ENCODE measurements at regions not wholly inside any gene's neighbourhood (a gene's known extent, or its start where the extent isn't known, plus 50 kb on each side); places are given as distances from the start of the nearest gene placed in this dataset.
"Not testable (repeated sequence)": the region's sequence is repeated elsewhere in the genome, so short reads cannot be mapped to it uniquely, and the experiment has no call there.

DNA sequence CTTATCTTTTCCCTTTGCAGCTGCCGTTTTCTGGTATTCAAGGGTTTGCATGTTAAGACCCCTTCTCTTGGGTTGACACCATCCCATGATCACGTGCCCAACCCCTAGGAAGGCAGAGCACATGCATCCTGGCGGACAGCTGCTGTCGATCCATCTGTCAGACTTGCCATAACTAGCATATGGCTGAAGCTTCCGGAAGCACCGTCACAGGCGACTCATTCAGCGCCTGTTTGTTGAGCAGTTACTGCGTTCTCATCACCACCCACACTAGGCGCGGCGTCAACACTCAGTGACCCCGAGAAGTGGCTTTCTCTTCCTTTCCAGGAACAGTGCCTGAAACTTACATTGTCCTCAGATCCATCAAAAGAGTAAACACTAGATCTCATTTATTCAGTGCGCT lies 93.6 kb downstream of the SOX1 start:
- Mint-ChIP-seq H3K9me3 (peaks cover 4 to 17% (median 5%) of the 10 kb centered on the region in 7 donors), H3K4me3 (peak overlapping the region in 1 of 2 donors; percentile 13), H3K27ac (no peak overlapping the region), H3K4me1 (no peaks in the 10 kb centered on the region), H3K36me3 (no peaks in the 10 kb centered on the region), H3K27me3 (ENCODE audit: low read depth in 3 of 3) (peaks cover 14 to 23% (median 22%) of the 10 kb centered on the region in 3 donors)
- no peak for DNase-seq
- no peaks in the 10 kb centered on the region for H3K4me1 ChIP-seq (ENCODE audit: control insufficient read depth in 1 of 2, insufficient read depth in 2 of 2, low read length in 2 of 2)
- no peak overlapping the region for H3K4me2 ChIP-seq (replicated peaks; ENCODE audit: extremely low read depth, low read length, poor library complexity, severe bottlenecking)
- H3K27me3 ChIP-seq (ENCODE audit: control insufficient read depth in 2 of 2, insufficient read depth in 2 of 2, low read length in 2 of 2): peaks cover 0 to 16% of the 10 kb centered on the region in 2 donors
- H3K4me3 ChIP-seq (replicated peaks in 1 of 3; ENCODE audit: low read depth in 2 of 3, low read length in 3 of 3): no peak overlapping the region
- 88% methylated on average over 14 of the region's 14 CpGs for WGBS (ENCODE audit: insufficient coverage)
- no peaks in the 10 kb centered on the region for H3K79me2 ChIP-seq (ENCODE audit: insufficient read depth, low read length)
- H3K27ac ChIP-seq (ENCODE audit: low read depth in 1 of 2, low read length in 2 of 2): no peak overlapping the region
- no peaks in the 10 kb centered on the region for H3K36me3 ChIP-seq (replicated peaks in 1 of 2; ENCODE audit: control insufficient read depth in 1 of 2, insufficient read depth in 2 of 2, low read length in 2 of 2)
- TF ChIP-seq, protein P1, sequence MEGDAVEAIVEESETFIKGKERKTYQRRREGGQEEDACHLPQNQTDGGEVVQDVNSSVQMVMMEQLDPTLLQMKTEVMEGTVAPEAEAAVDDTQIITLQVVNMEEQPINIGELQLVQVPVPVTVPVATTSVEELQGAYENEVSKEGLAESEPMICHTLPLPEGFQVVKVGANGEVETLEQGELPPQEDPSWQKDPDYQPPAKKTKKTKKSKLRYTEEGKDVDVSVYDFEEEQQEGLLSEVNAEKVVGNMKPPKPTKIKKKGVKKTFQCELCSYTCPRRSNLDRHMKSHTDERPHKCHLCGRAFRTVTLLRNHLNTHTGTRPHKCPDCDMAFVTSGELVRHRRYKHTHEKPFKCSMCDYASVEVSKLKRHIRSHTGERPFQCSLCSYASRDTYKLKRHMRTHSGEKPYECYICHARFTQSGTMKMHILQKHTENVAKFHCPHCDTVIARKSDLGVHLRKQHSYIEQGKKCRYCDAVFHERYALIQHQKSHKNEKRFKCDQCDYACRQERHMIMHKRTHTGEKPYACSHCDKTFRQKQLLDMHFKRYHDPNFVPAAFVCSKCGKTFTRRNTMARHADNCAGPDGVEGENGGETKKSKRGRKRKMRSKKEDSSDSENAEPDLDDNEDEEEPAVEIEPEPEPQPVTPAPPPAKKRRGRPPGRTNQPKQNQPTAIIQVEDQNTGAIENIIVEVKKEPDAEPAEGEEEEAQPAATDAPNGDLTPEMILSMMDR (IDR thresholded peaks at IDR 0.05): no peak
- intact Hi-C loops (cut with micrococcal nuclease): no loop called here
- no peaks in the 10 kb centered on the region for H4K20me1 ChIP-seq (ENCODE audit: insufficient read depth, low read length)
- peaks cover 5 to 6% of the 10 kb centered on the region in 2 donors for H3K9me3 ChIP-seq (replicated peaks in 1 of 2; ENCODE audit: control insufficient read depth in 1 of 2, insufficient read depth in 1 of 2, low read length in 2 of 2)
- no peak overlapping the region for H3K9ac ChIP-seq (ENCODE audit: insufficient read depth, low read length, poor library complexity, severe bottlenecking)
- H2AFZ ChIP-seq (ENCODE audit: insufficient read depth, low read depth, low read length, poor library complexity, severe bottlenecking): no peak overlapping the region

DNA sequence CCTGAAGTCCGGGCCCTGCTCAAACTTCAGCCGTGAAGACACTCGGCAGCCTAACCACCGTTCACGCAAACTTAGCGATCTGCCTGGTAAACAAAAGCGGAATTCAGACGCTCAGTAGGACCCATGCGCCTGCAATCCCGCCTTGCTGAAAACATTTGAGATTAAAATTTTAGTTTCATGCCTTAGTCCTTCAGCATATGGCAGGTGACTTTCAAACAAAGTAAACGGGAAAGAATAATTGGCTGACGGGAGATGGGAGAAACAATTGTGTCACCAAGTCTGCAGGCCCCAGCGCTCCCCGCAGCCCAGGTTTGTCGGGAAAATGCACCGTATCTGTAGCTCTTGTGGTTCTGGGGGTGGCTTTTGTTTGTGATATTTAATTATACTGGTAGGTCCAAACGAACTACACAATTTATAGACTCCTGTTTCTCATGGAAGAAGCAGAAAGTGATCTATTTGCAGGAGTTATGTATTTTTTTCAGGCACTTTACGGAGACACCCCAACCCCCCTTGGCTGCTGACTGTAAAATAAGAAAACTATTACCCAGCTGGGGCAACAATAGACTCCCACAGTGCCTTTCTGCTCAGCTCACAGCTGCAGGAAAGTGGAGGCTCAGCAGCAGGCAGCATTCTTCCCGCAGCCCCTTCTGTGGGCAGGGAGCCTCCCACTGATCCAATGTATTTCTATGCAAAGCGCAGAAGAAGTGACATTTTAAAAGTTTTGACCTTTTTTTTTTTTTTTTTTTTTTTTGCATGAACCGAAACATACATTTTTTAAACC lies 94.8 kb downstream of the SOX1 start:
- TF ChIP-seq, protein P1 (IDR thresholded peaks at IDR 0.05): no peak
- Histone ChIP-seq H3K4me1 (ENCODE audit: control insufficient read depth in 1 of 2, insufficient read depth in 2 of 2, low read length in 2 of 2) (no peaks in the 10 kb centered on the region), H3K27ac (ENCODE audit: low read depth in 1 of 2, low read length in 2 of 2) (no peak overlapping the region), H3K9me3 (replicated peaks in 1 of 2; ENCODE audit: control insufficient read depth in 1 of 2, insufficient read depth in 1 of 2, low read length in 2 of 2) (peaks cover 5 to 6% of the 10 kb centered on the region in 2 donors), H3K79me2 (ENCODE audit: insufficient read depth, low read length) (no peaks in the 10 kb centered on the region), H2AFZ (ENCODE audit: insufficient read depth, low read depth, low read length, poor library complexity, severe bottlenecking) (no peak overlapping the region), H3K27me3 (ENCODE audit: control insufficient read depth in 2 of 2, insufficient read depth in 2 of 2, low read length in 2 of 2) (peaks cover 0 to 16% of the 10 kb centered on the region in 2 donors), H3K9ac (ENCODE audit: insufficient read depth, low read length, poor library complexity, severe bottlenecking) (no peak overlapping the region), H4K20me1 (ENCODE audit: insufficient read depth, low read length) (no peaks in the 10 kb centered on the region), H3K4me2 (replicated peaks; ENCODE audit: extremely low read depth, low read length, poor library complexity, severe bottlenecking) (no peak overlapping the region), H3K36me3 (replicated peaks in 1 of 2; ENCODE audit: control insufficient read depth in 1 of 2, insufficient read depth in 2 of 2, low read length in 2 of 2) (no peaks in the 10 kb centered on the region), H3K4me3 (replicated peaks in 1 of 3; ENCODE audit: low read depth in 2 of 3, low read length in 3 of 3) (no peak overlapping the region)
- intact Hi-C loops (cut with micrococcal nuclease): no loop called here
- H3K4me3 Mint-ChIP-seq: no peak overlapping the region
- H3K27me3 Mint-ChIP-seq (ENCODE audit: low read depth in 3 of 3): peaks cover 17 to 26% (median 23%) of the 10 kb centered on the region in 3 donors
- no peaks in the 10 kb centered on the region for H3K4me1 Mint-ChIP-seq
- DNase-seq: no peak
- H3K9me3 Mint-ChIP-seq: peaks cover 4 to 17% (median 5%) of the 10 kb centered on the region in 7 donors
- H3K27ac Mint-ChIP-seq: no peak overlapping the region
- 26% methylated on average over 14 of the region's 21 CpGs for WGBS (ENCODE audit: insufficient coverage)
- no peaks in the 10 kb centered on the region for H3K36me3 Mint-ChIP-seq

DNA sequence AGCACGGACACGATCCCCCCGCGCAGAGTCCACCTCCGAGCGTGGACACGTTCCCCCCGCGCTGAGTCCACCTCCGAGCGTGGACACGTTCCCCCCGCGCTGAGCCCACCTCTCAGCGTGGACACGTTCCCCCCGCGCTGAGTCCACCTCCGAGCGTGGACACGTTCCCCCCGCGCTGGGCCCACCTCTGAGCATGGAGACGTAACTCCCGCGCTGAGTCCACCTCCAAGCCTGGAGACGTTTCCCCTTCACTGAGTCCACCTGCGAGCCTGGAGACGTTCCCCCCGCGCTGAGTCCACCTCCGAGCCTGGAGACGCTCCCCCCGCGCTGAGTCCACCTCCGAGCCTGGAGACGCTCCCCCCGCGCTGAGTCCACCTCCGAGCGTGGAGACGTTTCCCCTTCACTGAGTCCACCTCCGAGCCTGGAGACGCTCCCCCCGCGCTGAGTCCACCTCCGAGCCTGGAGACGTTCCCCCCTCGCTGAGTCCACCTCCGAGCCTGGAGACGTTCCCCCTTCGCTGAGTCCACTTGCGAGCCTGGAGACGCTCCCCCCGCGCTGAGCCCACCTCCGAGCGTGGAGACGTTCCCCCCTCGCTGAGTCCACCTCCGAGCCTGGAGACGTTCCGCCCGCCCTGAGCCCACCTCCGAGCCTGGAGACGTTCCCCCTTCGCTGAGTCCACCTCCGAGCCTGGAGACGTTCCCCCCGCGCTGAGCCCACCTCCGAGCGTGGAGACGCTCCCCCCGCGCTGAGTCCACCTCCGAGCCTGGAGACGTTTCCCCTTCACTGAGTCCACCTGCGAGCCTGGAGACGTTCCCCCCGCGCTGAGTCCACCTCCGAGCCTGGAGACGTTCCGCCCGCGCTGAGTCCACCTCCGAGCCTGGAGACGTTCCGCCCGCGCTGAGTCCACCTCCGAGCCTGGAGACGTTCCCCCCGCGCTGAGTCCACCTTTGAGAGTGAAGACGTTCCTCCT lies 97.0 kb downstream of the SOX1 start:
- H3K9me3 Mint-ChIP-seq; H3K36me3 ChIP-seq (replicated peaks in 1 of 2; ENCODE audit: control insufficient read depth in 1 of 2, insufficient read depth in 2 of 2, low read length in 2 of 2); intact Hi-C loops (cut with micrococcal nuclease); H2AFZ ChIP-seq (ENCODE audit: insufficient read depth, low read depth, low read length, poor library complexity, severe bottlenecking); H3K9me3 ChIP-seq (replicated peaks in 1 of 2; ENCODE audit: control insufficient read depth in 1 of 2, insufficient read depth in 1 of 2, low read length in 2 of 2); H3K79me2 ChIP-seq (ENCODE audit: insufficient read depth, low read length); H3K4me3 Mint-ChIP-seq; H3K4me3 ChIP-seq (replicated peaks in 1 of 3; ENCODE audit: low read depth in 2 of 3, low read length in 3 of 3); H3K27ac ChIP-seq (ENCODE audit: low read depth in 1 of 2, low read length in 2 of 2); H3K4me2 ChIP-seq (replicated peaks; ENCODE audit: extremely low read depth, low read length, poor library complexity, severe bottlenecking); H3K36me3 Mint-ChIP-seq; DNase-seq; H4K20me1 ChIP-seq (ENCODE audit: insufficient read depth, low read length); H3K4me1 Mint-ChIP-seq; H3K4me1 ChIP-seq (ENCODE audit: control insufficient read depth in 1 of 2, insufficient read depth in 2 of 2, low read length in 2 of 2); H3K9ac ChIP-seq (ENCODE audit: insufficient read depth, low read length, poor library complexity, severe bottlenecking); H3K27ac Mint-ChIP-seq: not testable (repeated sequence)
- H3K27me3 ChIP-seq (ENCODE audit: control insufficient read depth in 2 of 2, insufficient read depth in 2 of 2, low read length in 2 of 2): peaks cover 0 to 16% of the 10 kb centered on the region in 2 donors
- H3K27me3 Mint-ChIP-seq (ENCODE audit: low read depth in 3 of 3): peaks cover 21 to 26% (median 23%) of the 10 kb centered on the region in 3 donors
- 97% methylated on average over 82 of the region's 97 CpGs for WGBS (ENCODE audit: insufficient coverage)
